HG03575 (cell line): ENCODE measurements at regions not wholly inside any gene's neighbourhood (a gene's known extent, or its start where the extent isn't known, plus 50 kb on each side); places are given as distances from the start of the nearest gene placed in this dataset.

Experiments
- ATAC-seq: cut with Tn5 transposase; IDR thresholded peaks from one replicate; pipeline ENCODE4 v1.9.1; 2021; ENCODE audit not compliant: unreplicated experiment, insufficient number of reproducible peaks, low FRiP score; ENCODE audit errors: extremely low read depth

GRCh38 chr12:124395284-124395752, 100.4 kb downstream of the RFLNA start:
- no peak for ATAC-seq

- ATAC-seq, result no peak
Observed at GRCh38 chr12:124394462-124395128, 99.7 kb downstream of the RFLNA start.

- no peak for ATAC-seq
Observed at GRCh38 chr12:124393831-124394230, 98.9 kb downstream of the RFLNA start.

- no peak for ATAC-seq
Observed at GRCh38 chr12:124393414-124393790, 98.5 kb downstream of the RFLNA start.

GRCh38 chr12:124392667-124393413, 97.9 kb downstream of the RFLNA start:
- no peak for ATAC-seq

- no peak for ATAC-seq
Observed at GRCh38 chr12:124392271-124392666, 97.4 kb downstream of the RFLNA start.

GRCh38 chr12:124391340-124392261, 96.7 kb downstream of the RFLNA start:
- ATAC-seq, result no peak

- ATAC-seq, result no peak
Observed at GRCh38 chr12:124390442-124391097, 95.7 kb downstream of the RFLNA start.

GRCh38 chr12:124389725-124390441, 95.0 kb downstream of the RFLNA start:
- ATAC-seq, result no peak

- no peak for ATAC-seq
Observed at GRCh38 chr12:124389138-124389724, 94.3 kb downstream of the RFLNA start.

GRCh38 chr12:124388679-124389137, 93.8 kb downstream of the RFLNA start:
- no peak for ATAC-seq

- ATAC-seq, result no peak
Observed at GRCh38 chr12:124388038-124388671, 93.3 kb downstream of the RFLNA start.

- no peak for ATAC-seq
Observed at GRCh38 chr12:124387528-124387911, 92.6 kb downstream of the RFLNA start.

GRCh38 chr12:124386661-124387527, 92.0 kb downstream of the RFLNA start:
- no peak for ATAC-seq

- ATAC-seq, result no peak
Observed at GRCh38 chr12:124386059-124386458, 91.2 kb downstream of the RFLNA start.

GRCh38 chr12:124385219-124385969, 90.5 kb downstream of the RFLNA start:
- ATAC-seq, result no peak
